T-helper 1 cell (primary cell): ENCODE measurements at regions not wholly inside any gene's neighbourhood (a gene's known extent, or its start where the extent isn't known, plus 50 kb on each side); places are given as distances from the start of the nearest gene placed in this dataset.

Source experiments
- DNase-seq, 5 donors: peaks; one replicate each; pipeline ENCODE4 v3.0.0-alpha.2; 2012 to 2020

- DNase-seq, result no peak
Measured at GRCh38 chr7:21092766-21093702, 306.3 kb upstream of the SP8 start.

- DNase-seq, result no peak
Measured at GRCh38 chr7:21094589-21094988, 307.9 kb upstream of the SP8 start.

- DNase-seq, result no peak
Measured at GRCh38 chr7:21099432-21099831, 312.7 kb upstream of the SP8 start.

GRCh38 chr7:21099955-21100354 lies 313.3 kb upstream of the SP8 start:
- DNase-seq, result no peak

GRCh38 chr7:21101541-21101940 lies 314.9 kb upstream of the SP8 start:
- DNase-seq, result no peak

- DNase-seq, result no peak
Measured at GRCh38 chr7:21103426-21104123, 316.9 kb upstream of the SP8 start.

- DNase-seq, result no peak
Measured at GRCh38 chr7:21104124-21104500, 317.4 kb upstream of the SP8 start.

- DNase-seq, result no peak
Measured at GRCh38 chr7:21106296-21106732, 319.6 kb upstream of the SP8 start.

- DNase-seq, result no peak
Measured at GRCh38 chr7:21107101-21107500, 320.4 kb upstream of the SP8 start.

GRCh38 chr7:21108182-21108581 lies 319.7 kb upstream of the SP4 start:
- DNase-seq, result no peak

- no peak for DNase-seq
Measured at GRCh38 chr7:21113609-21114415, 314.1 kb upstream of the SP4 start.

GRCh38 chr7:21123586-21123985 lies 304.3 kb upstream of the SP4 start:
- no peak for DNase-seq

GRCh38 chr7:21125297-21125696 lies 302.6 kb upstream of the SP4 start:
- DNase-seq, result no peak

GRCh38 chr7:21128062-21128817 lies 299.6 kb upstream of the SP4 start:
- DNase-seq, result no peak

- DNase-seq, result no peak
Measured at GRCh38 chr7:21131897-21132296, 296.0 kb upstream of the SP4 start.

GRCh38 chr7:21134631-21135030 lies 293.3 kb upstream of the SP4 start:
- DNase-seq, result no peak

GRCh38 chr7:21135437-21135836 lies 292.4 kb upstream of the SP4 start:
- DNase-seq, result no peak

GRCh38 chr7:21137640-21138039 lies 290.2 kb upstream of the SP4 start:
- no peak for DNase-seq

GRCh38 chr7:21140622-21141021 lies 287.3 kb upstream of the SP4 start:
- DNase-seq, result no peak

- DNase-seq, result no peak
Measured at GRCh38 chr7:21141476-21141875, 286.4 kb upstream of the SP4 start.

- DNase-seq, result no peak
Measured at GRCh38 chr7:21142081-21142480, 285.8 kb upstream of the SP4 start.

- DNase-seq, result no peak
Measured at GRCh38 chr7:21146642-21147423, 281.1 kb upstream of the SP4 start.
